H9 (cell line): ENCODE measurements at regions not wholly inside any gene's neighbourhood (a gene's known extent, or its start where the extent isn't known, plus 50 kb on each side); places are given as distances from the start of the nearest gene placed in this dataset.

ENCODE experiments used
- DNase-seq: peaks from one replicate; pipeline ENCODE4 v3.0.0-alpha.2; 2017
- H2AFZ ChIP-seq: one replicate; pipeline ENCODE4 v1.6.1; 2013; ENCODE audit warnings: mild to moderate bottlenecking, low read length, control low read depth, moderate library complexity
- H2AK5ac ChIP-seq: 2 replicates; pipeline ENCODE4 v1.6.1; 2013; ENCODE audit warnings: low read length, control low read depth, mixed read lengths; ENCODE audit not compliant: insufficient read length
- H2BK120ac ChIP-seq: one replicate; pipeline ENCODE4 v1.6.1; 2013; ENCODE audit warnings: low read depth, mild to moderate bottlenecking, low read length, control low read depth, inconsistent platforms; ENCODE audit not compliant: poor library complexity, severe bottlenecking
- H2BK12ac ChIP-seq: 2 replicates; pipeline ENCODE4 v1.6.1; 2013; ENCODE audit warnings: low read length, control low read depth, mixed read lengths, low read depth; ENCODE audit not compliant: insufficient read length
- H2BK15ac ChIP-seq: 2 replicates; pipeline ENCODE4 v1.6.1; 2013; ENCODE audit warnings: low read depth, low read length, control low read depth
- H2BK20ac ChIP-seq: one replicate; pipeline ENCODE4 v1.6.1; 2013; ENCODE audit warnings: low read depth, mild to moderate bottlenecking, low read length, control low read depth, inconsistent platforms; ENCODE audit not compliant: poor library complexity, severe bottlenecking
- H2BK5ac ChIP-seq: 2 replicates; pipeline ENCODE4 v1.6.1; 2013; ENCODE audit warnings: low read length, control low read depth, mixed read lengths; ENCODE audit not compliant: insufficient read length
- H3K14ac ChIP-seq: 2 replicates; pipeline ENCODE4 v1.6.1; 2013; ENCODE audit warnings: low read length, control low read depth; ENCODE audit not compliant: insufficient read depth
- H3K18ac ChIP-seq: 2 replicates; pipeline ENCODE4 v1.6.1; 2013; ENCODE audit warnings: low read depth, mild to moderate bottlenecking, mixed read lengths, low read length, control low read depth; ENCODE audit not compliant: insufficient read length
- H3K23ac ChIP-seq: 2 replicates; pipeline ENCODE4 v1.6.1; 2013; ENCODE audit warnings: low read length, control low read depth, mixed read lengths, low read depth; ENCODE audit not compliant: insufficient read length
- H3K23me2 ChIP-seq: 2 replicates; pipeline ENCODE4 v1.6.1; 2013; ENCODE audit warnings: low read depth, mild to moderate bottlenecking, mixed read lengths, low read length, control low read depth; ENCODE audit not compliant: insufficient read length, poor library complexity, severe bottlenecking
- H3K27ac ChIP-seq: 2 replicates; pipeline ENCODE4 v1.5.1; 2013; ENCODE audit warnings: low read length, control low read depth, mixed read lengths, low read depth; ENCODE audit not compliant: insufficient read length
- H3K27me3 ChIP-seq: 2 replicates; pipeline ENCODE4 v1.6.1; 2013; ENCODE audit warnings: low read length, control low read depth, inconsistent platforms; ENCODE audit not compliant: insufficient read depth
- H3K4ac ChIP-seq: 2 replicates; pipeline ENCODE4 v1.6.1; 2013; ENCODE audit warnings: low read depth, mild to moderate bottlenecking, control low read depth, inconsistent platforms, low read length, moderate library complexity
- H3K4me1 ChIP-seq: 2 replicates; pipeline ENCODE4 v1.6.1; 2013; ENCODE audit warnings: low read length, control low read depth, inconsistent platforms; ENCODE audit not compliant: insufficient read depth
- H3K4me2 ChIP-seq: 2 replicates; pipeline ENCODE4 v1.6.1; 2013; ENCODE audit warnings: low read length, control low read depth, mixed read lengths; ENCODE audit not compliant: insufficient read length, insufficient read depth
- H3K56ac ChIP-seq: 2 replicates; pipeline ENCODE4 v1.6.1; 2013; ENCODE audit warnings: low read depth, mild to moderate bottlenecking, mixed read lengths, low read length, control low read depth; ENCODE audit not compliant: insufficient read length
- H3K79me1 ChIP-seq: 2 replicates; pipeline ENCODE4 v1.6.1; 2013; ENCODE audit warnings: low read depth, mild to moderate bottlenecking, moderate library complexity, low read length, control low read depth, inconsistent platforms; ENCODE audit not compliant: insufficient read depth, poor library complexity, severe bottlenecking
- H3K79me2 ChIP-seq: 2 replicates; pipeline ENCODE4 v1.6.1; 2013; ENCODE audit warnings: low read length, control low read depth, inconsistent platforms; ENCODE audit not compliant: insufficient read depth
- H3K9ac ChIP-seq: 2 replicates; pipeline ENCODE4 v1.6.1; 2013; ENCODE audit warnings: low read length, control low read depth, mixed read lengths; ENCODE audit not compliant: insufficient read length; ENCODE audit errors: extremely low read depth
- H3K9me3 ChIP-seq: one replicate; pipeline ENCODE4 v1.6.1; 2013; ENCODE audit warnings: low read depth, low read length, inconsistent platforms; ENCODE audit not compliant: control insufficient read depth
- H3T11ph ChIP-seq: one replicate; pipeline ENCODE4 v1.6.1; 2013; ENCODE audit warnings: mild to moderate bottlenecking, low read length, control low read depth, inconsistent platforms
- H4K20me1 ChIP-seq: one replicate; pipeline ENCODE4 v1.6.1; 2013; ENCODE audit not compliant: control insufficient read depth, insufficient read length, insufficient read depth
- H4K5ac ChIP-seq: 2 replicates; pipeline ENCODE4 v1.6.1; 2013; ENCODE audit warnings: low read depth, mild to moderate bottlenecking, mixed read lengths, low read length, control low read depth; ENCODE audit not compliant: insufficient read length
- H4K8ac ChIP-seq: replicated peaks from 2 replicates; pipeline ENCODE4 v1.6.1; 2013; ENCODE audit warnings: low read length, control low read depth, mixed read lengths, low read depth; ENCODE audit not compliant: insufficient read length
- H4K91ac ChIP-seq: 2 replicates; pipeline ENCODE4 v1.6.1; 2013; ENCODE audit warnings: low read depth, mild to moderate bottlenecking, moderate library complexity, mixed read lengths, low read length, control low read depth; ENCODE audit not compliant: insufficient read length
- H3K27ac Mint-ChIP-seq, 3 experiments: 2 replicates in 2 of 3; 3 replicates in 1 of 3; pipeline ENCODE4 v1.8.0; 2020 to 2021; ENCODE audit warnings: mixed read lengths in 3 of 3, mild to moderate bottlenecking in 1 of 3, moderate library complexity in 1 of 3
- H3K27me3 Mint-ChIP-seq: 2 replicates; pipeline ENCODE4 v1.8.0; 2021; ENCODE audit warnings: low read depth, mild to moderate bottlenecking, moderate library complexity, mixed read lengths
- H3K36me3 Mint-ChIP-seq, 3 experiments: 2 replicates in 2 of 3; 3 replicates in 1 of 3; pipeline ENCODE4 v1.8.0; 2020 to 2021; ENCODE audit warnings: low read depth in 3 of 3, mixed read lengths in 3 of 3; ENCODE audit not compliant: insufficient read depth in 1 of 3
- H3K4me1 Mint-ChIP-seq, 2 experiments: 2 replicates each; pipeline ENCODE4 v1.8.0; 2020; ENCODE audit warnings: mixed read lengths in 2 of 2
- H3K4me3 Mint-ChIP-seq, 2 experiments: 2 replicates in 1 of 2; 3 replicates in 1 of 2; pipeline ENCODE4 v1.8.0; 2020 to 2021; ENCODE audit warnings: mild to moderate bottlenecking in 2 of 2, mixed read lengths in 2 of 2, moderate library complexity in 1 of 2
- H3K9me3 Mint-ChIP-seq, 2 experiments: 2 replicates in 1 of 2; 3 replicates in 1 of 2; pipeline ENCODE4 v1.8.0; 2020; ENCODE audit warnings: mild to moderate bottlenecking in 2 of 2, mixed read lengths in 2 of 2, moderate library complexity in 1 of 2
- CTCF ChIP-seq: fragments of 200-600 bp; sonication (generic); conservative IDR thresholded peaks from 3 replicates; pipeline ENCODE4 v1.8.0; 2021; ENCODE audit warnings: antibody characterized with exemption, mild to moderate bottlenecking
- WGBS: extraction: QIAGEN DNeasy Blood & Tissue Kit; methylation state at CpG from one replicate; pipeline ENCODE4 v1.1.7; 2013; ENCODE audit warnings: missing lambda C conversion rate, low lambda C conversion rate, mixed read lengths; ENCODE audit not compliant: insufficient read length; ENCODE audit errors: extremely low coverage; 5-methylcytosine and 5-hydroxymethylcytosine counted together

GRCh38 chr18:34342960-34343359 lies 118.2 kb upstream of the NOL4 start:
- H4K91ac ChIP-seq: no peak overlapping the region

More at GRCh38 chr18:34342960-34343359, 118.2 kb upstream of the NOL4 start:
- Histone ChIP-seq H3K4ac (no peak overlapping the region), H3K79me2 (peaks cover 2% of the 10 kb centered on the region; the same call in 1 of the 2 replicates), H3K27me3 (no peaks in the 10 kb centered on the region), H2BK5ac (no peak overlapping the region), H3K79me1 (no peaks in the 10 kb centered on the region), H4K5ac (no peak overlapping the region), H3K27ac (no peak overlapping the region), H2BK15ac (no peak overlapping the region), H3K18ac (no peak overlapping the region), H4K20me1 (no peaks in the 10 kb centered on the region), H2AK5ac (no peak overlapping the region), H3K4me1 (peaks cover 2% of the 10 kb centered on the region; the same call in 1 of the 2 replicates), H3K23ac (no peak overlapping the region), H2AFZ (no peak overlapping the region), H3K14ac (no peak overlapping the region), H3K4me2 (no peak overlapping the region), H3T11ph (no peak overlapping the region), H2BK12ac (no peak overlapping the region), H3K9ac (no peak overlapping the region), H3K23me2 (no peaks in the 10 kb centered on the region), H2BK20ac (no peak overlapping the region), H3K56ac (no peak overlapping the region), H4K8ac (no peak overlapping the region), H3K9me3 (no peaks in the 10 kb centered on the region), H2BK120ac (no peak overlapping the region)
- Mint-ChIP-seq H3K36me3 (no peaks in the 10 kb centered on the region), H3K27ac (no peak overlapping the region; a peak in 1 of 7 replicates), H3K4me1 (peaks cover 0 to 5% of the 10 kb centered on the region in 2 experiments; a peak in 2 of 4 replicates), H3K27me3 (no peaks in the 10 kb centered on the region), H3K4me3 (no peak overlapping the region), H3K9me3 (no peaks in the 10 kb centered on the region)
- WGBS: no CpG with 5 or more reads among the region's 1 CpG
- DNase-seq: no peak
- TF ChIP-seq CTCF: no peak
